ENCODE measurements at regions not wholly inside any gene's neighbourhood (a gene's known extent, or its start where the extent isn't known, plus 50 kb on each side); places are given as distances from the start of the nearest gene placed in this dataset.
"Not testable (repeated sequence)": the region's sequence is repeated elsewhere in the genome, so short reads cannot be mapped to it uniquely, and the experiment has no call there.

DNA sequence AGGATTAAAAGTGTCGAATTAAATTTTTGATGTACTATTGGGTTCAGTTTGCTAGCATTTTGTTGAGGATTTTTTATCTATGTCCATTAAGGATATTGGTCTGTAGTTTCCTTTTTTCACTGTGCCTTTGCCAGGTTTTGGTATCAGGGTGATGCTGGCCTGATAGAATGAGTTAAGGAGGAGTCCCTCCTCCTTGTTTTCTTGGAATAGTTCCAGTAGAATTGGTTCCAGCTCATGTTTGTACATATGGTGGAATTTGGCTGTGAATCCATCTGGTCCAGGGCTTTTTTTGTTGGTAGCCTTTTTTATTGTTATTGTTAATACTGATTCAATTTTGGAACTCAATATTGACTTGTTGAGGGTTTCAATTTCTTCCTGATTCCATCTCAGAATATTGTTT lies 141.8 kb downstream of the SIM1 start:
- no peak for DNase-seq (ENCODE audit: low read depth)

DNA sequence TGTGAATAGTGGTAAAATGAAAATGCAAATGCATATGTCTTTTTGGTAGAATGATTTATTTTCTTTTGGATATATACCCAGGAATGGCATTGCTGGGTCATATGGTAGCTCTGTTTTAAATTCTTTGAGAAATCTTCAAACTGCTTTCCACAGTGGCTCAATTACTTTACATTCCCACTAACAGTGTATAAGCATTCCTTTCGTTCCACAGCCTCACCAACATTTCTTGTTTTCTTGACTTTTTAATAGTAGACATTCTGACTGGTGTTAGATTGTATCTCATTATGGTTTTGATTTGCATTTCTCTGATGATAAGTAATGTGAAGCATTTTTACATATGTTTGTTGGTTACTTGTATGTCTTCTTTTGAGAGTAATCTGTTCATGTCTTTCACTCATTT lies 144.0 kb downstream of the SIM1 start:
- DNase-seq (ENCODE audit: low read depth), result no peak

DNA sequence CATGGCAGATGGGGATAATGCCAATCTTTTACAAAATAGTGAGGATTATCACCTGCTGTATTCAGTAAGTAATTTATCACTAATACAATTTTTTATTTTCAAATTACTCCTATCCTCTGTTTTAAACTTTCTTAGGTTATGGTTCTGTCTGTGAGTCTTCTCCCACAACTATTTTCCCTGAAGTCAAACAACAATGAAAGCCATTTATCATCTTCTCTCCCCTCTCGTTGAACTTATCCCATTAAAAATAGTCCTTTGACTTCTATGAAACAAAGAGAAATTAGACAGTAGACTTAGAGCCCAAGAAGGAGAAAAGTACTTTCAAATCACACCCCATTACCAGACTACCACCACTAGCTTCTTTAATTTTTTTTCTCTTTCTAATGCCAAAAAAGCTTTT lies 147.7 kb downstream of the SIM1 start:
- no peak for DNase-seq (ENCODE audit: low read depth)

DNA sequence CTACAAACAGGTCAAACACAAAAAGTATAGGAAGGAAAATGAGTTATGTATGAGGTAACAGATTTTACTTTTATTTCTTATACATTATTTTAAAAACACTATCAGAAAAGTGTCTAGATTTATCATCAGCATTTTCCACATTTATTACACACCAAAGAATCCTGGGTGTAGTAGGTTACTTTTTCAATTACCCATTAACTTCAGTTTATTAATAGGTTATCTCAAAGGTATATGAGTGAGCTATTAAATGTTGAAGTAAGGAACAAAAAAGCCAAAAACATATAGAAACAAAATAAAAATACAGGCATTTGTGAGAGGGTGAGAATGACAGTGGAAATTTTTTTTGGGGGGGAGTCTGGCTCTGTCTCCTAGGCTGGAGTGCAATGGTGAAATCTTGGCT lies 150.5 kb downstream of the SIM1 start:
- DNase-seq (ENCODE audit: low read depth), result no peak

DNA sequence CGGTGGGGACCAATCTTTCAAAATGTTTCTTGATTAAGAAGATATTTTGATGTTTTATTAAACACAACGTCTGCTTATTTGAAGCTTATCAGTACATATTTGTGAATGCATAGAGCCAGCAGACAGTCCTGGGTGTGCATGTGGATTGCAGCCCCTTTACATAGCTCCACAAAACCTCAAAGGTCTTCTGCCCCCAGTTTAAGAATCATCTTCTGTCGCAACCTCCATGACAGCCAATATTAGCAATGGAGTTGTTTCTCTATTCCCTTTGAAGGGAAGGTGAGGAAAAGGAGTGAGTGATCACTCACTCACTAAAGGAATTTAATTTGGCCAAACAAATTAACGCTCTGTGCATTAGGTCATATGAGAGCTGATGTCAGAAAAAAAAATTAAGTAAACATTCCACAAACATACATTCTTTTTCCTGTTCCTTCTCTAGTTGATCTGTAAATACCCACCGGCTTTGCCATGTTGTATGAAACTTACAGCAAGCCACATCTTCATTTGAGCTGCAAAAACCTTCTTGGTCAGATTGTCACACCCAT lies 152.9 kb downstream of the SIM1 start:
- no peak for DNase-seq (ENCODE audit: low read depth)

DNA sequence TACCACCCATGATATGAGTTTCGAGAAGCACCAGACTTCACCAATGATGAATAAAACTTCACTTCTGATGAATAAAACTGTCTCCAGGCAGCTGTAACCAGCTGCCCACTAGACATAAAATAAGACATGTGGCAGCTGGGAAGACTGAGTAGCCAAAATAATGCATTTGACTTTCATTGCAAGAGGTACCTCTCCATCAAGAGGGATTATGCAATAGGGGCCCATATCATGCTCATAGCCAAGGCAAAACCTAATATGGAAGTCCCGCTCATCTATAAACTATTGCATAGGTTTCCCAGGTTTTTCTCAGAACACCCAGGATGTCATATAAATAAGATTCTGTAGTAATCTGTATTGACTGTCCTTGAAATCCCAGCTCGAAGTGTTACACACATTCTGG lies 155.5 kb downstream of the SIM1 start:
- no peak for DNase-seq (ENCODE audit: low read depth)

DNA sequence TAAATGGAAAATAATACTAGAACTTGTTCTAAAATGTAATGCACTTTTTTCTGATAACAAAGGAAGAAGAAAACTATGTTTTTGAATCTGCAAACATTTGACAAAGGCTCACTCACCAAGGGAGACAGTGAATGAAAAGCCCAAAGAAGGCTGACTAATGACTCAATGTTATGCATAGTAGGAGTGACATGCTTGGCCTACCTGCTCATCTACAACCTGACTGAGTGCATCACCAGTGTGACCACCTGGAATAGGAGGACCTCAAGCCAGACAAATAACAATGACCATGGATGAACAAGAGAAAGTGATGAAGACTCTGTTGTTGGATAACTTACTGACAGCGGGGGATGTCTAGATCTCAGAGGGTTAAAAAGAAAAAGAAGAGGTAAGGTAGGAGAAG lies 157.2 kb downstream of the SIM1 start:
- no peak for DNase-seq (ENCODE audit: low read depth)

DNA sequence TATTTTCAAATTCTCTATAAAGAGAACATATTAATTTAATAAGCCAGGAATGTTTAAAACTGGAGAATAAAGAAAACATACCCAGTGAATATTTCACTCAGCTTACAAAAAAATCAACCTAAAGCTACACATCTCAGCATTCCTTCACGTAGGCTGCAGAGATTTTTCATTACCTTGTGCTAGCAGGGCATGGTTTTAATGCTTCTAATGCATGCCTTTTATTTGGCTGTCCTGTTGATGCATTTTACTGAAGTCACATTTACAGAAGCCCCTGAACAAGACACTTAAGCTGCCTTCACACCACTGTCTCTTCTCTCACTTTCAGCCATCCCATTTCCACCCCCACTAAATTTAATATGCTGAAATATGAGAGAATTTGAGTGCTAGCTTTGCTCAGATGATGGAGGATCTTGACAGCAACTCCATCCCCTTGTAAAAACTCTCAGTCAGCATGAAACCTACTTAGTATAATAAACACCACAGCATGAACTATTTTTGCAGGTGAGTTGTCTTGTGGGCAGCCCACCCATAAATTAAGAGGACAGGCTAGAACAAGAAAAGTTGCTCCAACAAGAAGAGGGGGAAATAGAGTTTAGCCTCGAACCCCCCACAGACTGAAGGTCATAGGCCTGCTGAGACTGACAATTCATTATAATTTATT lies 159.4 kb downstream of the SIM1 start:
- no peak for DNase-seq (ENCODE audit: low read depth)

DNA sequence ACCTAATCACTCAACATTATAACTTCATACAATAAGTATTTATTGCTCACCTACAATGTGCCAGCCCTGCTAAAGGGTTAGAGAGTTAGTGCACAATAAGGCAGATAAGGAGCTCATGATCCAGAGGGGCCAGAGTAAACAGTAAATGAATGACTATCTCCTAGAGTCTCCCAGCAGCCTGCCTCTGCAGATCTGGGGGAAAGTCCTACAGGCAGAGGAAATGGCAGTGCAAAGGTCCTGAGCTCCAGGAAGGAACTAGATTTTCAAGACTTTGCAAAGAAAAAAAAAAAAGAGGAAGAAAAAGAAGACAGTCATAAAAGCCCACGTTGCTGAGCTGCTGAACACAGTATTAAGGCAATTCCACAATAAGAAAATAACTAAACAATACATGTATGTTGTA lies 160.1 kb downstream of the SIM1 start:
- DNase-seq (ENCODE audit: low read depth), result no peak

DNA sequence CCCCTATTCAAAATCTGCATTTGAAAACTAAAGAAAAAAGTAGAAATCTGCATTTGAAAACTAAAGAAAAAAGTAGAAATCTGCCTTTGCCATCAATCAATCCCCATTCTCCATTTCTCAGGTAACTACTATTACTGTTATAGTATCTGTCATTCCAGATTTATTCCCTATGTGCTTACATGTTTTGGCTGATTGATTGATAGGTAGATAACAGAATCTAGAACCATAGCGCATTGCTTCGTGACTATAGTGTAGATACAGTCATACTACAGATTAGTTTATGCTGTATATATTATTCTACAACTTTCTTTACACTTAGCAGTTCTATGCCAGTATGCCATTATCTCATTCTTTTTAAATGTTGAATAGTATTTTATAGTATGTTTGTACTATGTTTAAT lies 163.0 kb downstream of the SIM1 start:
- DNase-seq (ENCODE audit: low read depth), result no peak

DNA sequence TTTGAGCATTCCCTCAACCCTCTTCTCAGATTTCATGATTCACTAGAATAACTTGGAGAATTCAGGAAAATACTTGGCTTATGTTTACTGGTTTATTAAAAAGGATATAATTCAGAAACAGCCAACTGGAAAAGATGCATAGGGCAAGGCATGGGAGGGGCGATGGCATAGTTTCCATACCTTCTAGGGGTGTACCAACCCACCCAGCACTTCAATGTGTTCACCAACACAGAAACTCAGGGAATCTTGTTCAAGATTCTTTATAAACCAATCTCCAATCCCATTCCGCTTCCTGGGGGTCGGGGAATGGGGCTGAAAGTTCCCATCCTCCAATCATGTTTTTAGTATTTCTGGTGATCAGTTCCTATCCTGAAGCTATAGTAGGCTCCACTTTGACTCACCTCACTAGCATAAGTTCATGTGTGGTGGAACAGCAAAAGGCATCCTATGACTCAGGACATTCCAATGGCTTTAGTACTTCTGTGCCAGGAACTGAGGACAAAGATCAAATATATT lies 164.4 kb downstream of the SIM1 start:
- DNase-seq (ENCODE audit: low read depth), result no peak

DNA sequence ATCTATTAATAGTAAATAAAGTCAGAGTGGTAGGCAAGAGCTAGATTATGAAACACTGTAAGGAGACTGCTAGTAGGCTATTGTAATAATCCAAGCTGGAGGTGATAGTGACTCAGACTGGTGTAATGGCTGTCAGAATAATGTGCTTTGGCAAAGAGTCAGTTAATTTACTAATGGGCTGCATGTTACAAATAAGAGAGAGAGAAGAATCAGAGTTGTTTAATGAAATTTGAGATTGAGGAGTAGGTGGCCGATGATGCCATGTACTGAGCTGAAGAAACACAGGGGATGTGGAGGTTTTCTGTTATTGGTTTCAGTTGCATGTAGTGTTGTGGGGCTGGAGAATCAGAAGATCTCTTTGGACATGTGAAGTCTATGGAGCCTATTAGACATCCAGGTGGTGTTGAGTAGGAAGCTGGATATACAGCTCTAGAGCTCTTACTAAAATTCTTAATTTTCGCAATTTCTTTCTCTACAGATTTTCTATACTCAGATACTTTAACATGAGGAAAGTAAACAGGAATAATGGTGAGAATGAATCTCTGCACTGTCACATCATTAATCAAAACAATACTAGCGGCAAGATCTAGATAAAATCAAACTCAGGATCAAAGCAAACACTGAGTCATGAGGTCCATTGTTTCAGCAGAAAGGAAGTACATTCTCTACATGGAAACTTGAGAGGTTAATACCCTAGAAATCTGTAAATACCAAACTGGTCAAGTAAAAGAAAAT lies 167.7 kb downstream of the SIM1 start:
- DNase-seq (ENCODE audit: low read depth), result no peak

DNA sequence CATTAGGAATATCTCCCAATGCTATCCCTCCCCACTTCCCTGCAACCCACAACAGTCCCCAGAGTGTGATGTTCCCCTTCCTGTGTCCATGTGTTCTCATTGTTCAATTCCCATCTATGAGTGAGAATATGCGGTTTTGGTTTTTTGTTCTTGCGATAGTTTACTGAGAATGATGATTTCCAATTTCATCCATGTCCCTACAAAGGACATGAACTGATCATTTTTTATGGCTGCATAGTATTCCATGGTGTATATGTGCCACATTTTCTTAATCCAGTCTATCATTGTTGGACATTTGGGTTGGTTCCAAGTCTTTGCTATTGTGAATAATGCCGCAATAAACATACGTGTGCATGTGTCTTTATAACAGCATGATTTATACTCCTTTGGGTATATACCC lies 169.5 kb downstream of the SIM1 start:
- not testable (repeated sequence) for DNase-seq (ENCODE audit: low read depth)

DNA sequence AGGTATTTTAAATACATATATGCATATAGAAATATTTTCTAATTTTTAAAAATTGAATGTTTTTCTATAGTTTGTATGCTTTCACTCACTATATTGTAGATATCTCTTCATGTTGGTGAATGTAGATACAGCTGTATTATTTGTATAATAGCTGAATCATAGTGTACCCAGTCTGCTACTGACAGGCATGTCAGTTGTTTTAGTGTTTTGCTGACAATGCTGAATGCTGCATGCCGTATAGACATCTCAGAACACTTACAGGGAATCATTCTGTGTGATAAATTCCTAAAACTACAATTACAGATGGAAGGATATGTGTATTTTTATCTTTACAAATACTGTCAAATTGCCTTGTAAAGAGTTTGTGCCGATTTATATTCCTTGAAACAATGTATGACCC lies 175.4 kb downstream of the SIM1 start:
- DNase-seq (ENCODE audit: low read depth), result no peak

DNA sequence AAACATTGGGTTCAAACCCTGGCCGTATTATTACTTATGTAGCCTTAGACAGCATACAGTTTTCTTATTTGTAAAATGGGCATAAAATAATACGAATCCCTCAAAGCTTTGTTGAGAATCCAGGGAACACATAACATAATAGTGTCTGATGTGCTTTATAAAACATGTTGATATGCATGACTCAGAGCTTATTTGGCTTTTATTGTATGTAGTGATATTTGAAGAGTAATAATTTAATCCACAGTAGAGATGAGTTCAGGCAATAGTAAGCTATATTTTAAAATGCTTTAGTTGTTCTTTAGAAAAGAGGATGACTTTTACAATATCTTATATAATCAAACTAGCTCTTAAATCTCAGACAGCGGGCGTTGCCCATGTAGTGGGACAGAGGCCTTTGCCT lies 176.4 kb downstream of the SIM1 start:
- no peak for DNase-seq (ENCODE audit: low read depth)

DNA sequence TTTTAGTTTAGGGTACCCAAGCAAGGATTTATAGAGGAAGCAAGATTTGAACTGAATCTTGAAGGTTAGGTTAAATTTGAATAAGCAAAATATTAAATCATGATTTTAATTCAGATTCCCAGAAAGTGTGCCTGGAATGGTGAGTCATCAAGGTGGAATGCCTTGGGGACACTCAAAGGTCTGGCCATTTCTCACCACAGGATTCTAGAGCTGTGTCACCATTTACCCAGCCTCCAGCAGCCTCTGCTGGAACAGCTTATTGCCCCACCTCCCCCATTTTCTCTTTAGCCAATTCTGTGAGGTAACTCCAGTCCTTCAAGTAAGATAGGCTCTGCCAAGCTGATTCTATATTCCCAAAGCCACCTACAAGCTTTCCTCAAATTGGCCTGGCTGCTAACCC lies 181.4 kb downstream of the SIM1 start:
- DNase-seq (ENCODE audit: low read depth), result no peak

DNA sequence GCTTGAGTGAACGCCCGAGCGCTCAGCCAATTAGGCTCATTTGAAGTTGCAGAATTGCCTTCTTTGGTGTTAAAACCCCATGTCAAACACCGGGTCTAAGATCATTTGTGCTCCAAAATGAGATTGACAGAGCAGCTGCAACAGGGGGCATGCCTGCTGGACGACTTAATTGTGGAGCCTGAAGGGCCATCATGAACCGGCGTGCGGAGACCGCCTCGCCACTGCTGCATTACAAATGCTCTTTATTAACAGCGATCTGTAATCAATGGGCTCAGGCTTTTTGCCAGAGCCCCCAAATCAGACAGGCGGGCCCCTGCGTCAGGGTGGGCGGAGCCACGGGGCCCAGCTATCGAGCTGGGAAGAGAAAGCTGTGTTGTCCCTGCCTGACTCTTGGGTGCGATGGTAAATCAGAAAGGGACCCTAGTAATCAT lies 183.2 kb downstream of the SIM1 start:
- no peak for DNase-seq (ENCODE audit: low read depth)

DNA sequence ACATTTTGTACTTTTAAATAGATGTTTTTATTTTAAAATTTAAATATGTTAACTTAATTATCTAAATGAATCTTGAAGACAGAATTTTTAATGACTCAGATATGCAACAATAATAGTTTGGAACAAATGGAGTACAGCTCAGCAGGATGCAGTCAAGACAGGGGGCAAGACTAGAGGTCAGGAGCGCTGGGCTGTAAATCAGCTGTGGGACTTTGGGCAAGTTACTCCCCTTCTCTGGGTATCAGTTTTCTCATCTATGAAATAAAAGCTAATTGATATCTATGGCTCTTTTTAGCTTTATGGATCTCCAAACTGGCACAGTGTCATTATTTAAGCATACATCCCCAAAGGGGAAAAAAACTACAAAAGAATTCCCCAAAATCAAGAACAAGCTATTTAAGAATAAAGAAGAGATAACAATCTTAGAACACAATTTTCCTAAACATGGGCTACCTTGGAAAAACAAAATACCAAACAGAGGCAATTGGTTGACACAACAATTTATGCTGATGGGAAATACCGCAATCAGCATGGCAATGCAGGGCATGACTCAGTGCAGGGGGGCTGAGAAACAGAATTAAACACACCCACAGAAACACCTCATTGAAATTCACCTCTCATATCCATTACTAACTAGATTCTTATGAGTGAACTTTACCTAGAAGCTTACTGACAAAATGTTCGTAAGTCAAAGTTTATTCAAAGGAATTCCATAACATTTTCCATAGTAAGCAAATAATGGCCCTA lies 188.2 kb downstream of the SIM1 start:
- no peak for DNase-seq (ENCODE audit: low read depth)

DNA sequence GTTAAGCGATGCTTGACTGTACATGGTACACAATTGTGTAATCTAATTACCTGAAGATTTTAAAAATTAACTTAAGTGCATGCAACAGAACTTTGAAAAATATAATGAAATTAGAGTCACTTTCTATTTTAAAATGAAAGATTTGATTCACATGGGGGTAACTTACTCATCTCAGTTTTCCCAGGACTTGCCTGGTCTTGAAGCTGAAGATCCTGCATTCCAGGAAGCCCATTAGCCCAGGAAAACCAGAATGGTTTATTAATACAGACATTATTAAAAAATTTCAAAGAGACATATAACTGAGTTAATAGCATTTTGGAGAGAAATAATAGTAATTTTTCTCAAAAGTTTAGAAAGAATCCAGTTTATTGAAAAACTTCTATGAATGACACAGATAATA lies 190.6 kb downstream of the SIM1 start:
- DNase-seq (ENCODE audit: low read depth), result no peak

DNA sequence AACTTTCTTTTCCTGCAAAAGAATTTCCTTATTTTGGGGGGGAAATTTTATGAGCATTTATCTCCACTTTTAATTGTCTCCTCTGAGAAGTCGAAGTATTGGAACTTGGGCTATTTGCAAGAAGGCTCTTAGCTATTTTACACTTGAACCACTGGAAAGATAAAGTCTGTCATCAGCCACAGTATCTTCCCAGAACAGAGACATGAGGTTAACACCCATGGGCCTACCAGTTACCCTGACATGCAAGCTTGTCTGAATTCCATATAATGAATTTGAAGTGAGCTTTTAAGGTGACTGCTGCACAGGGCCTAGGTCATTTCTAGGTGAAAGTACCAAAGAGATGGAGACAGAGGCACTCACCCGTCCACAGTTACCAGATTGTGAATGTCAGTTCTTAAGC lies 193.1 kb downstream of the SIM1 start:
- DNase-seq (ENCODE audit: low read depth), result no peak

DNA sequence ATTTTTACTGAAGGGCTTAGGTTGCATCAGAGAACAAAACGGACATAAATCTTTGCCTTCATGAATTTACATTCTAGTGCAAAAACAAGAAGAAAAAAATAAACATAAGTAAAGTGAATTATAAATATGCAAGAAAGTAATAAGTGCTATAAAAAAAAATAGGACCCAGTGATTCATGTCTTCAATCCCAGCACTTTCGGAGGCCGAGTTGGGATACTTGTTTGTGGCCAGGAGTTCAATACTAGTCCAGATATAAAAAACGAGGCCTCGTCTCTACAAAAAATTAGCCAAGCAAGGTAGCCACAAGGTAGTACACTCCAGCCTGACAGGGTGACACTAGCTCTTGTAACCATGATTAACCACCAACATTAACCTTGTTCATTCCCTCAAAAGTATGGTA lies 193.5 kb downstream of the SIM1 start:
- no peak for DNase-seq (ENCODE audit: low read depth)

DNA sequence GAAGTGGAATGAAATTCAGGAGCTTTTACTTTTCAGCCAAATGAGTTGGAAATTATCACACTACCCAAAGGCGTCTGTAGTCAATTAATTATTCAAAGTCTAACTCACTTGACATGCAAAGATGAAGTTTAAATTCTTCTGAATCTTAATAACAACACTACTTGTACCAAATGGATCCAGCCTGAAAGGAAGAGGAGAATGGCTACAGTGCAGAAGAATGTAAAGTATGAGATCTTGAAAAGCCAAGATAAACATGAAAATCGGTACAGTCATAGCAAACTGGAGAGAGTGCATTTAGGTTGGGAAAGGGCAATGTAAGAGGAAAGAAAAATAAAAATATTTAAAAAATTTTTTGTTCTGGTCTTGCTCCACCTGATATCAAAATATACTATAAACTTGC lies 195.5 kb downstream of the SIM1 start:
- DNase-seq (ENCODE audit: low read depth), result no peak

DNA sequence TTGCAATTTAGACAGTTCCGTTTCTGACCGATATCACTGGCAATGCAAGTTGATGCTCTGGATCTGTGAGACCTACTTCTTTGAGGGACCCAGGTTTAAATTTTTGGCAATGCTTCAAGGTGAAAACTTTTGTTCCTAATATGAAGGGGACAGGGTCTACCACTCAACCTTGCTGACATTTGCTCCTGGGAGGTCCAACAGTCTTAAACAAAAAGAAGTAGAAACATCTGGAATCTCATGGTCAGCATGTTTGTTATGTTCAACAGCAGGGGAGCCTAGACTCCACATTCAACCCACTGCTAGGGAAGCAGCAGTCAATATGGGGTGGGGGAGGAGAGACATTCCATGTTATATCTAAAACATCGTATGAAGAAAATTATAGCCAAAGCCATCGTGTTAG lies 196.4 kb downstream of the SIM1 start:
- no peak for DNase-seq (ENCODE audit: low read depth)
